Liver (tissue), 2 donors: ENCODE measurements at regions not wholly inside any gene's neighbourhood (a gene's known extent, or its start where the extent isn't known, plus 50 kb on each side); places are given as distances from the start of the nearest gene placed in this dataset.

Experiments used
- ATF3 ChIP-seq: IDR thresholded peaks from 2 replicates; pipeline ENCODE4 v1.6.1; 2016; ENCODE audit warnings: antibody characterized with exemption
- ZBTB33 ChIP-seq: IDR thresholded peaks from 2 replicates; pipeline ENCODE4 v1.6.1; 2016; ENCODE audit warnings: antibody characterized with exemption
- donor health status: healthy.

- TF ChIP-seq ATF3 (no peak), ZBTB33 (no peak)
These were observed 131.7 kb upstream of the CCNG1 start for GRCh38 chr5:163305655-163306054.
